Right atrium auricular region (tissue), 2 donors: ENCODE measurements at regions not wholly inside any gene's neighbourhood (a gene's known extent, or its start where the extent isn't known, plus 50 kb on each side); places are given as distances from the start of the nearest gene placed in this dataset.

Source experiments
- DNase-seq: peaks from one replicate; pipeline ENCODE4 v3.0.0-alpha.2; 2019; ENCODE audit warnings: low spot score
- H3K27ac ChIP-seq, 2 donors: fragments of 200-600 bp; sonication (generic); 1 replicate in 1 of 2; 2 replicates in 1 of 2; pipeline ENCODE4 v1.5.1; 2016 to 2019
- H3K27me3 ChIP-seq, 2 donors: fragments of 200-600 bp; sonication (generic); one replicate each; pipeline versions ENCODE4 v1.5.1 to v1.6.0; 2017 to 2019
- H3K36me3 ChIP-seq: fragments of 200-600 bp; sonication (generic); one replicate; pipeline ENCODE4 v1.5.1; 2016
- H3K4me1 ChIP-seq, 2 donors: fragments of 200-600 bp; sonication (generic); one replicate each; pipeline versions ENCODE4 v1.5.1 to v1.6.0; 2017 to 2019
- H3K4me3 ChIP-seq, 2 donors: fragments of 200-600 bp; sonication (generic); 1 replicate in 1 of 2; 2 replicates in 1 of 2; pipeline ENCODE4 v1.5.1; 2017 to 2019; ENCODE audit warnings: mild to moderate bottlenecking in 1 of 2, moderate library complexity in 1 of 2
- H3K9me3 ChIP-seq, 2 donors: fragments of 200-600 bp; sonication (generic); one replicate each; pipeline ENCODE4 v1.5.1; 2019
- CTCF ChIP-seq, 2 donors: fragments of 200-600 bp; sonication (generic); IDR thresholded peaks; one replicate each; pipeline ENCODE4 v1.5.1; 2019; ENCODE audit warnings: antibody characterized with exemption in 2 of 2

- peak overlapping the region in 1 of 2 donors; percentile 70 for H3K27ac ChIP-seq
- H3K4me3 ChIP-seq = no peak overlapping the region
- DNase-seq = no peak
- H3K36me3 ChIP-seq = no peaks in the 10 kb centered on the region
- H3K27me3 ChIP-seq = no peaks in the 10 kb centered on the region
- H3K4me1 ChIP-seq = peaks cover 0 to 11% of the 10 kb centered on the region in 2 donors
- TF ChIP-seq CTCF (IDR thresholded peaks at IDR 0.05) = no peak
- H3K9me3 ChIP-seq = no peaks in the 10 kb centered on the region
Observed at GRCh38 chr7:25788371-25788770, 363.6 kb upstream of the NFE2L3 start.

- Histone ChIP-seq H3K9me3 (no peaks in the 10 kb centered on the region), H3K27ac (peak overlapping the region in 1 of 2 donors; percentile 23), H3K4me3 (no peak overlapping the region), H3K4me1 (peaks cover 0 to 11% of the 10 kb centered on the region in 2 donors), H3K36me3 (no peaks in the 10 kb centered on the region), H3K27me3 (no peaks in the 10 kb centered on the region)
- DNase-seq = no peak
- no peak for TF ChIP-seq CTCF (IDR thresholded peaks at IDR 0.05)
Observed at GRCh38 chr7:25788961-25789620, 362.9 kb upstream of the NFE2L3 start.

- TF ChIP-seq CTCF (IDR thresholded peaks at IDR 0.05) = no peak
- H3K27me3 ChIP-seq = no peaks in the 10 kb centered on the region
- H3K27ac ChIP-seq = peak overlapping the region; percentile 18 to 23
- H3K4me1 ChIP-seq = peaks cover 0 to 11% of the 10 kb centered on the region in 2 donors
- no peak for DNase-seq
- no peaks in the 10 kb centered on the region for H3K36me3 ChIP-seq
- no peaks in the 10 kb centered on the region for H3K9me3 ChIP-seq
- H3K4me3 ChIP-seq = no peak overlapping the region
Observed at GRCh38 chr7:25789701-25790640, 362.0 kb upstream of the NFE2L3 start.

GRCh38 chr7:25790963-25791362 lies 361.0 kb upstream of the NFE2L3 start:
- Histone ChIP-seq H3K36me3 (no peaks in the 10 kb centered on the region), H3K9me3 (no peaks in the 10 kb centered on the region), H3K4me1 (peaks cover 0 to 16% of the 10 kb centered on the region in 2 donors), H3K27me3 (no peaks in the 10 kb centered on the region), H3K27ac (peak overlapping the region in 1 of 2 donors; percentile 5), H3K4me3 (no peak overlapping the region)
- no peak for DNase-seq
- TF ChIP-seq CTCF (IDR thresholded peaks at IDR 0.05) = no peak

GRCh38 chr7:25792586-25792985 lies 359.4 kb upstream of the NFE2L3 start:
- no peak overlapping the region for H3K4me3 ChIP-seq
- H3K4me1 ChIP-seq = peaks cover 0 to 11% of the 10 kb centered on the region in 2 donors
- H3K9me3 ChIP-seq = no peaks in the 10 kb centered on the region
- no peak overlapping the region for H3K27ac ChIP-seq
- H3K36me3 ChIP-seq = no peaks in the 10 kb centered on the region
- TF ChIP-seq CTCF (IDR thresholded peaks at IDR 0.05) = no peak
- DNase-seq = no peak
- H3K27me3 ChIP-seq = no peaks in the 10 kb centered on the region
